GM23248 (cell line): ENCODE measurements at regions not wholly inside any gene's neighbourhood (a gene's known extent, or its start where the extent isn't known, plus 50 kb on each side); places are given as distances from the start of the nearest gene placed in this dataset.

Experiments used
- EZH2 ChIP-seq: fragments of 200-600 bp; sonication (generic); IDR thresholded peaks from 2 replicates; pipeline ENCODE4 v1.6.1; 2018; ENCODE audit warnings: antibody characterized with exemption, mild to moderate bottlenecking; ENCODE audit not compliant: insufficient read depth, poor library complexity, severe bottlenecking
- EZH2phosphoT487 ChIP-seq: fragments of 200-600 bp; sonication (generic); IDR thresholded peaks from 2 replicates; pipeline ENCODE4 v1.6.1; 2018; ENCODE audit warnings: antibody characterized with exemption, moderate library complexity, mild to moderate bottlenecking, low read depth; ENCODE audit not compliant: insufficient read depth

GRCh38 chr13:26838821-26839220 lies 78.2 kb upstream of the GPR12 start:
- no peak for TF ChIP-seq EZH2
- TF ChIP-seq EZH2phosphoT487, result no peak
